GM12878 (cell line): ENCODE measurements at regions not wholly inside any gene's neighbourhood (a gene's known extent, or its start where the extent isn't known, plus 50 kb on each side); places are given as distances from the start of the nearest gene placed in this dataset.

Experiments
- ATAC-seq: fragments of 200-7000 bp; cut with Tn5 transposase; 3 replicates; pipeline ENCODE4 v1.9.1; 2020; ENCODE audit warnings: mild to moderate bottlenecking, moderate library complexity
- BruUV-seq: library from RNA; stranded (reverse); fragments of 400-500 nt; replicated peaks from 2 replicates; lab custom pipeline; 2021; lab: Mats Ljungman, UMichigan
- CTCF ChIA-PET: fragments of 300-600 bp; sonication (Branson Sonifier 250); formaldehyde crosslinking; extraction: SDS; loops from one replicate; lab custom pipeline; 2021; ENCODE audit warnings: inconsistent platforms; lab: Yijun Ruan, JAX
- POLR2A ChIA-PET: fragments of 350-600 bp; formaldehyde crosslinking; extraction: SDS; loops from one replicate; lab custom pipeline; 2021; ENCODE audit warnings: inconsistent platforms; lab: Charles Lee
- RAD21 ChIA-PET: fragments of 300-600 bp; sonication (Branson Sonifier 250); formaldehyde crosslinking; loops from one replicate; lab custom pipeline; 2023; ENCODE audit warnings: antibody characterized with exemption; ENCODE audit not compliant: unreplicated experiment; lab: Charles Lee
- SMC1A ChIA-PET: fragments of 300-600 bp; sonication (Branson Sonifier 250); formaldehyde crosslinking; loops from one replicate; lab custom pipeline; 2023; ENCODE audit not compliant: unreplicated experiment, uncharacterized antibody; lab: Charles Lee
- DNase-seq: peaks from one replicate; pipeline ENCODE4 v3.0.0-alpha.2; 2011; ENCODE audit warnings: low read depth, low spot score
- FAIRE-seq: peaks from 3 replicates; lab custom pipeline; 2011; peaks lifted over from hg19 to GRCh38; lab: Jason Lieb, UNC
- H2AFZ ChIP-seq: 2 replicates; pipeline ENCODE4 v1.6.0; 2011; ENCODE audit warnings: low read depth, low read length, control low read depth; ENCODE audit not compliant: control insufficient read depth
- H3K27ac ChIP-seq: 2 replicates; pipeline ENCODE4 v1.5.1; 2011; ENCODE audit warnings: control low read depth; ENCODE audit not compliant: control insufficient read depth, insufficient read depth
- H3K27me3 ChIP-seq, 2 experiments: replicated peaks in 1 of 2; 2 replicates each; pipeline versions ENCODE4 v1.6.0 to v1.6.1; 2011; ENCODE audit warnings: low read length in 1 of 2; ENCODE audit not compliant: control insufficient read depth in 2 of 2, insufficient read depth in 2 of 2
- H3K36me3 ChIP-seq, 2 experiments: 2 replicates each; pipeline ENCODE4 v1.5.1; 2011; ENCODE audit warnings: low read length in 1 of 2; ENCODE audit not compliant: control insufficient read depth in 2 of 2, insufficient read depth in 2 of 2
- H3K4me1 ChIP-seq: 2 replicates; pipeline ENCODE4 v1.6.1; 2011; ENCODE audit warnings: mild to moderate bottlenecking, low read length, moderate library complexity, mixed read lengths; ENCODE audit not compliant: control insufficient read depth, insufficient read depth
- H3K4me2 ChIP-seq: 2 replicates; pipeline ENCODE4 v1.6.0; 2011; ENCODE audit warnings: control low read depth; ENCODE audit not compliant: control insufficient read depth, insufficient read depth
- H3K4me3 ChIP-seq: fragments of 200-600 bp; sonication (generic); 2 replicates; pipeline ENCODE4 v1.5.1; 2016
- H3K79me2 ChIP-seq: 2 replicates; pipeline ENCODE4 v1.6.0; 2011; ENCODE audit warnings: low read length; ENCODE audit not compliant: control insufficient read depth, insufficient read depth
- H3K9ac ChIP-seq: 2 replicates; pipeline ENCODE4 v1.8.0; 2011; ENCODE audit warnings: low read length, control low read depth, mixed read lengths; ENCODE audit not compliant: control insufficient read depth, insufficient read depth
- H3K9me3 ChIP-seq: replicated peaks from 3 replicates; pipeline ENCODE4 v1.5.1; 2011; ENCODE audit warnings: mild to moderate bottlenecking, low read length; ENCODE audit not compliant: control insufficient read depth, insufficient read depth
- H4K20me1 ChIP-seq: 2 replicates; pipeline ENCODE4 v1.6.0; 2011; ENCODE audit not compliant: control insufficient read depth, insufficient read depth
- BACH1 ChIP-seq: fragments of 450-650 bp; IDR thresholded peaks from 2 replicates; pipeline ENCODE4 v1.6.1; 2017; ENCODE audit warnings: mild to moderate bottlenecking, borderline replicate concordance
- BMI1 ChIP-seq: fragments of 450-650 bp; IDR thresholded peaks from 2 replicates; pipeline ENCODE4 v1.6.1; 2016; ENCODE audit warnings: mild to moderate bottlenecking, moderate library complexity, borderline replicate concordance
- CBFB ChIP-seq: IDR thresholded peaks from 2 replicates; pipeline ENCODE4 v1.6.1; 2016; ENCODE audit warnings: antibody characterized with exemption, low read depth
- CBX5 ChIP-seq: sonication (generic); IDR thresholded peaks from 2 replicates; pipeline ENCODE4 v1.6.1; 2016; ENCODE audit warnings: low read depth, moderate library complexity, mild to moderate bottlenecking, inconsistent platforms
- E4F1 ChIP-seq: fragments of 450-650 bp; IDR thresholded peaks from 2 replicates; pipeline ENCODE4 v1.6.1; 2018; ENCODE audit warnings: borderline replicate concordance, mild to moderate bottlenecking; ENCODE audit not compliant: partially characterized antibody
- HCFC1 ChIP-seq: fragments of 150-350 bp; IDR thresholded peaks from 2 replicates; pipeline ENCODE4 v1.6.1; 2014; ENCODE audit warnings: low read length
- HDAC6 ChIP-seq: fragments of 200-600 bp; sonication (generic); IDR thresholded peaks from one replicate; pipeline ENCODE4 v1.8.0; 2017; ENCODE audit warnings: antibody characterized with exemption; ENCODE audit not compliant: unreplicated experiment
- MEF2A ChIP-seq: IDR thresholded peaks from 2 replicates; pipeline ENCODE4 v1.6.1; 2011; ENCODE audit warnings: low read depth, mild to moderate bottlenecking, low read length, moderate library complexity; ENCODE audit not compliant: insufficient read depth
- MTA3 ChIP-seq: IDR thresholded peaks from 2 replicates; pipeline ENCODE4 v1.6.1; 2012; ENCODE audit warnings: low read length, inconsistent platforms, borderline replicate concordance
- MXI1 ChIP-seq: fragments of 150-350 bp; IDR thresholded peaks from 2 replicates; pipeline ENCODE4 v1.6.1; 2011; ENCODE audit warnings: low read depth, mild to moderate bottlenecking, inconsistent platforms, low read length, improper control_type of control experiment
- NR2C2 ChIP-seq: IDR thresholded peaks from 2 replicates; pipeline ENCODE4 v1.6.1; 2011; ENCODE audit warnings: borderline replicate concordance, low read depth; ENCODE audit not compliant: control insufficient read depth, insufficient read length
- RAD51 ChIP-seq: fragments of 450-650 bp; IDR thresholded peaks from 2 replicates; pipeline ENCODE4 v1.6.1; 2016; ENCODE audit warnings: moderate library complexity, mild to moderate bottlenecking, inconsistent platforms
- RCOR1 ChIP-seq: conservative IDR thresholded peaks from 2 replicates; pipeline ENCODE4 v1.6.1; 2012; ENCODE audit warnings: low read depth, low read length, improper control_type of control experiment
- RUNX3 ChIP-seq: IDR thresholded peaks from 2 replicates; pipeline ENCODE4 v1.6.1; 2012; ENCODE audit warnings: low read length, inconsistent platforms
- SKIL ChIP-seq: fragments of 450-650 bp; IDR thresholded peaks from 2 replicates; pipeline ENCODE4 v1.6.1; 2017; ENCODE audit warnings: mild to moderate bottlenecking, low read depth, inconsistent platforms; ENCODE audit not compliant: poor library complexity, severe bottlenecking
- SMAD1 ChIP-seq: fragments of 450-650 bp; IDR thresholded peaks from 2 replicates; pipeline ENCODE4 v1.6.1; 2018; ENCODE audit warnings: mild to moderate bottlenecking, low read depth; ENCODE audit not compliant: partially characterized antibody
- SREBF2 ChIP-seq: IDR thresholded peaks from 2 replicates; pipeline ENCODE4 v1.6.1; 2012; ENCODE audit warnings: mild to moderate bottlenecking, low read length
- TAF1 ChIP-seq: IDR thresholded peaks from 2 replicates; pipeline ENCODE4 v1.6.1; 2011; ENCODE audit warnings: mild to moderate bottlenecking, low read depth, low read length, borderline replicate concordance
- WRNIP1 ChIP-seq: IDR thresholded peaks from 2 replicates; pipeline ENCODE4 v1.6.1; 2011; ENCODE audit warnings: low read depth, low read length, improper control_type of control experiment, borderline replicate concordance
- ZNF207 ChIP-seq: fragments of 450-650 bp; IDR thresholded peaks from 2 replicates; pipeline ENCODE4 v1.6.1; 2014; ENCODE audit warnings: antibody characterized with exemption, mild to moderate bottlenecking, borderline replicate concordance
- ZNF24 ChIP-seq: fragments of 450-650 bp; IDR thresholded peaks from 2 replicates; pipeline ENCODE4 v1.6.1; 2017; ENCODE audit warnings: antibody characterized with exemption, mild to moderate bottlenecking
- WGBS: methylation state at CpG from one replicate; pipeline ENCODE4 v1.1.6; 2016; ENCODE audit warnings: low lambda C conversion rate; ENCODE audit not compliant: insufficient replicate concordance, insufficient coverage; ENCODE audit errors: missing lambda C conversion rate; 5-methylcytosine and 5-hydroxymethylcytosine counted together
- in situ Hi-C: fragments of 300-500 bp; cut with MboI; formaldehyde crosslinking; loops from 9 replicates; pipeline ENCODE4 v1.14.3; 2018; ENCODE audit warnings: mixed read lengths
- intact Hi-C: fragments of 100-400 bp; cut with micrococcal nuclease; formaldehyde crosslinking; loops from one replicate; pipeline ENCODE4 v1.14.2; 2022; ENCODE audit not compliant: unreplicated experiment

- TF ChIP-seq BMI1, result no peak
- no peak for TF ChIP-seq ZNF207
- TF ChIP-seq NR2C2, result no peak
- TF ChIP-seq, all 136 proteins: peak for 0
These were observed 417.0 kb upstream of the TLE4 start (continued) for GRCh38 chr9:79154806-79155205.

- CTCF ChIA-PET, result no interaction called here
- in situ Hi-C loops, result no loop called here
- no TSS peak for BruUV-seq
These were observed 416.5 kb upstream of the TLE4 start for GRCh38 chr9:79155308-79155707.

More at GRCh38 chr9:79155308-79155707, 416.5 kb upstream of the TLE4 start:
- Histone ChIP-seq H3K9ac (no peak overlapping the region), H3K36me3 (no peaks in the 10 kb centered on the region), H3K9me3 (no peaks in the 10 kb centered on the region), H3K4me1 (no peaks in the 10 kb centered on the region), H4K20me1 (no peaks in the 10 kb centered on the region), H3K4me3 (no peak overlapping the region), H2AFZ (no peak overlapping the region), H3K79me2 (no peaks in the 10 kb centered on the region), H3K27ac (no peak overlapping the region), H3K27me3 (no peaks in the 10 kb centered on the region), H3K4me2 (no peak overlapping the region)
- ChIA-PET POLR2A (no interaction called here), RAD21 (no interaction called here), SMC1A (no interaction called here)
- TF ChIP-seq BACH1 (no peak), E4F1 (no peak), HDAC6 (no peak), SKIL (no peak), MTA3 (no peak), CBX5 (no peak), RAD51 (no peak), CBFB (no peak), TAF1 (no peak), SREBF2 (no peak), SMAD1 (no peak), HCFC1 (no peak), RUNX3 (no peak), MEF2A (no peak), RCOR1 (no peak), WRNIP1 (no peak), ZNF24 (no peak), MXI1 (no peak)
- intact Hi-C loops, result no loop called here
- 0% methylated on average over 1 of the region's 1 CpG for WGBS
- ATAC-seq (no peak), DNase-seq (no peak), FAIRE-seq (no peak)
